ENCODE measurements at regions not wholly inside any gene's neighbourhood (a gene's known extent, or its start where the extent isn't known, plus 50 kb on each side); places are given as distances from the start of the nearest gene placed in this dataset.
A peak's percentile ranks its signal among the peaks of the same experiment; 100 is the strongest.
"Not testable (repeated sequence)": the region's sequence is repeated elsewhere in the genome, so short reads cannot be mapped to it uniquely, and the experiment has no call there.

DNA sequence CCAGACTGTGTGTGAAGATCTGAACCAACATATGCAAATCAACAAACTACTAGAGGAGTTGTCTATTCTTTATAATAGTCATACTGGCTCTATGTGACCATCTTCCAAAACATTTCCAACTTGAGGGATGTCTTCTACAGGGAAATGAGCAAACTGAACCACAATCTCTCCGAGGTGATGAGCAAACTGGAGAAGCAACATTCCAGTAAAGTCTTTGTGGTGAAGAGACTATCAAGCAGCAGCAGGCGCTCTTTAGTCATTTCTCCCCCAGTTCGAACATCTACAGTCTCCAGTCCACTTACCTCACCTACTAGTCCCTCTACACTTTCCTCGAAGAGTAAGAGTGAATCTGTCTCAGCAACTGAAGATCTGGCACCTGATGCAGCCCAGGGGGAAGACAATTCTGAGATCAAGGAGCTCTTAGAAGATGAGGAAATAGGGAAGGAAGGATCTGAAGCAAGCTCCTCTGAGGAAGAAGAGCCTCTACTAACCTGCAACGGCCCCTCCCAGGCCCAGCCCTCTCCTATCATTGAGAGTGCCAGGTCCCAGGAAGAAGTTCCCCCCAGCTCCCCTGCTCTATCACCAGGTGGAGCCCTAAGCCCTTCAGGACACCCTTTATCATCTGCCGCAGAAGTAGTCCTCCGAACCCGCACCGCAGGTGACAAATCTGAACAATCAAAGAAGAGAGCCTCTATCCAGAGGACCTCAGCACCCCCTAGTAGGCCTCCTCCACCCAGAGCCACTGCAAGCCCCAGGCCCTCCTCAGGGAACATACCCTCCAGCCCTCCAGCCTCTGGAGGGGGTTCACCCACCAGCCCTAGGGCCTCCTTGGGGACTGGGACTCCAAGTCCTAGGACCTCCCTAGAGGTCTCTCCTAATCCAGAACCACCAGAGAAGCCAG is 98.1 kb downstream of the HNRNPD start:
- Histone ChIP-seq H3K27ac (no peak overlapping the region), H3K27me3 (no peaks in the 10 kb centered on the region), H3K9me3 (no peaks in the 10 kb centered on the region), H3K36me3 (no peaks in the 10 kb centered on the region), H3K4me3 (no peak overlapping the region), H3K4me1 (peaks cover 0 to 12% (median 0%) of the 10 kb centered on the region in 4 donors)
- WGBS, 5 donors: 74 to 87% (median 82%) methylated on average over 8 to 9 of the region's 9 CpGs
- intact Hi-C loops (cut with DNase I; ENCODE audit: low total_unique reads): no loop called here
- TF ChIP-seq POLR2A (IDR thresholded peaks at IDR 0.05): no peak
- TF ChIP-seq EP300 (IDR thresholded peaks at IDR 0.05): no peak
- no peak for DNase-seq

DNA sequence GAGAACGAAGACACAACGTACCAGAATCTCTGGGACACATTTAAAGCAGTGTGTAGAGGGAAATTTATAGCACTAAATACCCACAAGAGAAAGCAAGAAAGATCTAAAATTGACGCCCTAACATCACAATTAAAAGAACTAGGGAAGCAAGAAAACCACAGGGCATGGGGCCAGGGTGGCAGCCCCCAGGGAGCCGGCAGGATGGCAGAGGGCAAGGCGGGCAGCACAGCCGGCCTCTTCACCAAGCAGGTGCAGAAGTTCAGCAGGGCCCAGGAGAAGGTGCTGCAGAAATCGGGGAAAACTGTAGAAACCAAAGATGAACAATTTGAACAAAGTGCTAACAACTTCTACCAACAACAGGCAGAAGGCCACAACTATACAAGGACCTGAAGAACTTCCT is 99.1 kb downstream of the HNRNPD start:
- H3K9me3 ChIP-seq; H3K4me3 ChIP-seq; intact Hi-C loops (cut with DNase I; ENCODE audit: low total_unique reads); H3K36me3 ChIP-seq; H3K27me3 ChIP-seq; DNase-seq; H3K27ac ChIP-seq: not testable (repeated sequence)
- H3K4me1 ChIP-seq: peaks cover 0 to 12% (median 0%) of the 10 kb centered on the region in 4 donors
- 83 to 92% (median 84%) methylated on average over 7 of the region's 7 CpGs for WGBS, 5 donors

DNA sequence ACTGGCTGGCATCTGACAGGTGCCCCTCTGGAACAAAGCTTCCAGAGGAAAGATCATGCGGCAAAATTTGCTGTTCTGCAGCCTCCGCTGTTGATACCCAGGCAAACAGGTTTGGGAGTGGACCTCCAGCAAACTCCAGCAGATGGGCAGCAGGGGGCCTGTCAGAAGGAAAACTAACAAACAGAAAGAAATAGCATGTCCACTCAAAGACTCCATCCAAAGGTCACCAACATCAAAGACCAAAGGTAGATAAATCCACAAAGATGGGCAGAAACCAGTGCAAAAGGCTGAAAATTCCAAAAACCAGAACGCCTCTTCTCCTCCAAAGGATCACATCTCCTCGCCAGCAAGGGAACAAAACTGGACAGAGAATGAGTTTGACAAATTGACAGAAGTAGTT is 101.3 kb downstream of the HNRNPD start:
- H3K27me3 ChIP-seq; H3K36me3 ChIP-seq; H3K9me3 ChIP-seq; H3K27ac ChIP-seq; H3K4me3 ChIP-seq; DNase-seq; intact Hi-C loops (cut with DNase I; ENCODE audit: low total_unique reads): not testable (repeated sequence)
- WGBS, 5 donors: 74 to 85% (median 80%) methylated on average over 4 of the region's 4 CpGs
- H3K4me1 ChIP-seq: peaks cover 0 to 12% (median 0%) of the 10 kb centered on the region in 4 donors

DNA sequence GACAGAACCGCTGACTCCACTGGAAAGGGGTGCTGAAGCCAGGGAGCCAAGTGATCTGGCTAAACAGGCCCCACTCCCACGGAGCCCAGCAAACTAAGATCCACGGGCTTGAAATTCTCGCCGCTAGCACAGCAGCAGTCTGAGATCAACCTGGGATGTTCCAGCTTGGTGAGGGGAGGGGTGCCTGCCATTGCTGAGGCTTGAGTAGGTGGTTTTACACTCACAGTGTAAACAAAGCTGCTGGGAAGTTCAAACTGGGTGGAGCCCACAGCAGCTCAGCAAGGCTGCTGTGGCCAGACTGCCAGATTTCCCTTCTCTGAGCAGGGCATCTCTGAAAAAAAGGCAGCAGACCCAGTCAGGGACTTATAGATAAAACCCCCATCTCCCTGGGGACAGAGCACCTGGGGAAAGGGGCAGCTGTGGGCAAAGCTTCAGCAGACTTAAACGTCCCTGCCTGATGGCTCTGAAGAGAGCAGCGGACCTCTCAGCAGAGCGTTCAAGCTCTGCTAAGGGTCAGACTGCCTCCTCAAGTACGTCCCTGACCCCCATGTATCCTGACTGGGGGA is 101.8 kb downstream of the HNRNPD start:
- H3K27ac ChIP-seq; intact Hi-C loops (cut with DNase I; ENCODE audit: low total_unique reads); H3K36me3 ChIP-seq; H3K27me3 ChIP-seq; H3K4me3 ChIP-seq; H3K9me3 ChIP-seq: not testable (repeated sequence)
- 33 to 59% (median 43%) methylated on average over 6 to 9 of the region's 9 CpGs for WGBS, 5 donors
- DNase-seq: peak in 1 of 2 donors; percentile 39
- H3K4me1 ChIP-seq: peaks cover 0 to 17% (median 0%) of the 10 kb centered on the region in 4 donors

DNA sequence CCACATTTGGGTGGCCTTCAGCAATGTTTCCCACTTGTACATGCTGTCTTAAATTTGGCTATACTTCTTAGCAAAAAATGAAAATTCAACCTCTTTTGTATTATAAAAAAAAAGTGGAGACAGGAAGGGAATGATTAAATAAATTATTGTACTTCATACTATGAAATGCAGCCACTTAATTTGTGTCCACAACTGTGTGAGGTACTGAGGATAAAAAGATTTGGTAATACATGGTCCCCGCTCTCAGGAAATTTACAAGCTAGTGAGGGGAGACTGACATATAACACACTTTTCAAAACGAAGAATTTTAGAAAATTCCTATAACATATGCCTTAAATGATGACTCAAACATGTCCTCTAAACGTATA is 105.0 kb downstream of the HNRNPD start:
- peaks cover 0 to 17% (median 0%) of the 10 kb centered on the region in 4 donors for H3K4me1 ChIP-seq
- H3K4me3 ChIP-seq: no peak overlapping the region
- TF ChIP-seq EP300 (IDR thresholded peaks at IDR 0.05) (no peak), CTCF (IDR thresholded peaks at IDR 0.05) (no peak), POLR2A (IDR thresholded peaks at IDR 0.05) (no peak), POLR2AphosphoS5 (IDR thresholded peaks at IDR 0.05) (no peak)
- no peak for DNase-seq
- no peaks in the 10 kb centered on the region for H3K27me3 ChIP-seq
- no peaks in the 10 kb centered on the region for H3K9me3 ChIP-seq
- no peak overlapping the region for H3K27ac ChIP-seq
- intact Hi-C loops (cut with DNase I; ENCODE audit: low total_unique reads): loop anchor here (10.0 kb wide), 1 partner anchor 864 kb away; no protein-coding TSS in a partner anchor
- no peaks in the 10 kb centered on the region for H3K36me3 ChIP-seq
- WGBS, 5 donors: 58 to 65% (median 62%) methylated on average over 3 of the region's 3 CpGs

DNA sequence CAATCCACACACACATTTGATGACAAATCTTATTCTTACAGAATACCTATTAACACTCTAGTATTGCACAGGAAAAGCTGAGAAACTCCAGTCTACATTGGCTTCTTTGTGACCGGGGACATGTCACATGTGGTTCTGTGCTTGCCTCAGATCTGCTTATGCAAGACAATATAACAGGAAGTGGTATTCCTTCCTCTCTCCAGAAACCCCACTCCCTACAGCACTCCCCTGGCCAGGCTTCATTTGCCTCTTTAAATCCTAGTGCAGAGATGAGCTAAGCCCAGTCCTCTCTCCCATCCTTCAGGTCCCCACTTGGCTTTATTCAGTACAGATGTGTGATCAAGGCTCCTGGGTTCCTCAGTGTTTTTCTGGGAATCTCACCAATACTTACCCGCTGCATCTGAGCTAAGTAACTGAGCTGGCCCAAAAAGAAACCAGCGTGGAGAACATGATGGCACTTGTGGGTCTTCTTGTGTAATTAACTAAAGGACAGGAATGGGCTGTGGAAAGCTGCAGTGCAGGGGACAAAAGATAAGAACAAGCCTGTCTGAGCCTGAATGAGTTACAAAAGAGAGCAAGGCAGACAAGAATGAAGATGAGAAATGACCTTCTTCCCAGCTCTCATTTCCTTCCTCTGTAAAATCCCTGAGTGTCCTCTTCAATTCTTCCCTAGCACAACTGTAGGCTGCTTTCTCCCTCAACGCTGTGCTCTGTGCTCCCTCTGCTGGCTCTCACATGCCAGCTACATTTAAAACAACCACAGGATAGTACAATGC is 105.6 kb downstream of the HNRNPD start:
- no peaks in the 10 kb centered on the region for H3K9me3 ChIP-seq
- intact Hi-C loops (cut with DNase I; ENCODE audit: low total_unique reads): loop anchor here (10.0 kb wide), 1 partner anchor 863 kb away; no protein-coding TSS in a partner anchor
- H3K27ac ChIP-seq: no peak overlapping the region
- H3K4me1 ChIP-seq: peaks cover 0 to 17% (median 0%) of the 10 kb centered on the region in 4 donors
- WGBS, 5 donors: 36 to 52% (median 46%) methylated on average over 4 of the region's 4 CpGs
- no peaks in the 10 kb centered on the region for H3K27me3 ChIP-seq
- no peak overlapping the region for H3K4me3 ChIP-seq
- H3K36me3 ChIP-seq: no peaks in the 10 kb centered on the region
- peak in 5 of 7 experiments; percentile 53 to 66 (median 61) for TF ChIP-seq CTCF (IDR thresholded peaks at IDR 0.05)
- TF ChIP-seq EP300 (IDR thresholded peaks at IDR 0.05): no peak
- no peak for TF ChIP-seq POLR2A (IDR thresholded peaks at IDR 0.05)
- TF ChIP-seq POLR2AphosphoS5 (IDR thresholded peaks at IDR 0.05): peak in 1 of 3 donors; percentile 7
- DNase-seq: peak; percentile 37 to 87
